DND-41 (cell line): ENCODE measurements at regions not wholly inside any gene's neighbourhood (a gene's known extent, or its start where the extent isn't known, plus 50 kb on each side); places are given as distances from the start of the nearest gene placed in this dataset.

Source experiments
- ATAC-seq: fragments of 200-7000 bp; cut with Tn5 transposase; 3 replicates; pipeline ENCODE4 v1.9.1; 2021; ENCODE audit warnings: low read depth; ENCODE audit not compliant: insufficient read depth
- DNase-seq: peaks from one replicate; pipeline ENCODE4 v3.0.0-alpha.2; 2020
- H2AFZ ChIP-seq: 2 replicates; pipeline ENCODE4 v1.6.0; 2012; ENCODE audit warnings: low read depth, low read length
- H3K27ac ChIP-seq: 2 replicates; pipeline ENCODE4 v1.5.1; 2012; ENCODE audit warnings: low read length, inconsistent platforms
- H3K27me3 ChIP-seq: fragments of 200-600 bp; sonication (generic); 2 replicates; pipeline ENCODE4 v1.6.0; 2012; ENCODE audit warnings: low read length, mild to moderate bottlenecking, inconsistent platforms; ENCODE audit not compliant: insufficient read depth, poor library complexity
- H3K36me3 ChIP-seq: 2 replicates; pipeline ENCODE4 v1.5.1; 2012; ENCODE audit warnings: low read length, inconsistent platforms; ENCODE audit not compliant: insufficient read depth
- H3K4me1 ChIP-seq: 2 replicates; pipeline ENCODE4 v1.5.1; 2012; ENCODE audit warnings: mild to moderate bottlenecking, low read length; ENCODE audit not compliant: insufficient read depth
- H3K4me2 ChIP-seq: 2 replicates; pipeline ENCODE4 v1.6.0; 2012; ENCODE audit warnings: mild to moderate bottlenecking, moderate library complexity, low read length, inconsistent platforms; ENCODE audit not compliant: insufficient read depth
- H3K4me3 ChIP-seq, 2 experiments: fragments of 200-600 bp in 1 of 2; shearing (Covaris generic) in 1 of 2; 2 replicates each; pipeline ENCODE4 v1.5.1; 2012 to 2016; ENCODE audit warnings: inconsistent platforms in 2 of 2, low read length in 2 of 2, mild to moderate bottlenecking in 2 of 2, low read depth in 1 of 2, moderate library complexity in 1 of 2
- H3K79me2 ChIP-seq: 2 replicates; pipeline ENCODE4 v1.6.0; 2012; ENCODE audit warnings: low read length, inconsistent platforms; ENCODE audit not compliant: insufficient read depth
- H3K9ac ChIP-seq: 2 replicates; pipeline ENCODE4 v1.6.0; 2012; ENCODE audit warnings: low read depth, mild to moderate bottlenecking, inconsistent platforms, low read length, moderate library complexity
- H3K9me3 ChIP-seq: 2 replicates; pipeline ENCODE4 v1.5.1; 2012; ENCODE audit warnings: low read length, moderate library complexity, mild to moderate bottlenecking, inconsistent platforms; ENCODE audit not compliant: insufficient read depth, severe bottlenecking
- H4K20me1 ChIP-seq: 2 replicates; pipeline ENCODE4 v1.6.0; 2012; ENCODE audit warnings: low read length; ENCODE audit not compliant: insufficient read depth
- CTCF ChIP-seq: IDR thresholded peaks from 2 replicates; pipeline ENCODE4 v1.5.1; 2012; ENCODE audit warnings: borderline replicate concordance, low read length, moderate library complexity, mild to moderate bottlenecking; ENCODE audit not compliant: poor library complexity, severe bottlenecking; ENCODE audit errors: extremely low read depth
- EZH2 ChIP-seq: IDR thresholded peaks from 3 replicates; pipeline ENCODE4 v1.6.1; 2012; ENCODE audit warnings: borderline replicate concordance, low read depth, mild to moderate bottlenecking, moderate library complexity, low read length, inconsistent platforms; ENCODE audit not compliant: severe bottlenecking

GRCh38 chr17:77364941-77365583 is 224.3 kb downstream of the SEC14L1 start:
- no peaks in the 10 kb centered on the region for H3K79me2 ChIP-seq
- H3K27ac ChIP-seq: no peak overlapping the region
- no peak overlapping the region for H3K4me2 ChIP-seq
- TF ChIP-seq CTCF (no peak), EZH2 (no peak)
- DNase-seq (no peak), ATAC-seq (no peak)
- no peak overlapping the region for H3K4me3 ChIP-seq
- no peak overlapping the region for H3K9ac ChIP-seq
- H3K9me3 ChIP-seq: no peaks in the 10 kb centered on the region
- H3K27me3 ChIP-seq: no peaks in the 10 kb centered on the region
- H4K20me1 ChIP-seq: no peaks in the 10 kb centered on the region
- no peak overlapping the region for H2AFZ ChIP-seq
- no peaks in the 10 kb centered on the region for H3K4me1 ChIP-seq
- H3K36me3 ChIP-seq: no peaks in the 10 kb centered on the region

- no peaks in the 10 kb centered on the region for H3K4me1 ChIP-seq
- no peak overlapping the region for H3K27ac ChIP-seq
- H2AFZ ChIP-seq: no peak overlapping the region
- no peak overlapping the region for H3K4me3 ChIP-seq
- DNase-seq (no peak), ATAC-seq (peak; percentile 27; the same call in 2 of the 3 replicates)
- H3K27me3 ChIP-seq: no peaks in the 10 kb centered on the region
- no peaks in the 10 kb centered on the region for H3K36me3 ChIP-seq
- H4K20me1 ChIP-seq: no peaks in the 10 kb centered on the region
- H3K79me2 ChIP-seq: no peaks in the 10 kb centered on the region
- H3K4me2 ChIP-seq: no peak overlapping the region
- H3K9me3 ChIP-seq: no peaks in the 10 kb centered on the region
- H3K9ac ChIP-seq: no peak overlapping the region
- no peak for TF ChIP-seq EZH2
- TF ChIP-seq CTCF: no peak
Measured at GRCh38 chr17:77365584-77366186, 224.9 kb downstream of the SEC14L1 start.

GRCh38 chr17:77366206-77366557 is 225.4 kb downstream of the SEC14L1 start:
- Histone ChIP-seq H3K79me2 (no peaks in the 10 kb centered on the region), H3K27ac (no peak overlapping the region), H3K9ac (peak overlapping the region; percentile 10; the same call in 1 of the 2 replicates), H3K27me3 (no peaks in the 10 kb centered on the region), H3K4me3 (no peak overlapping the region), H3K36me3 (no peaks in the 10 kb centered on the region), H4K20me1 (no peaks in the 10 kb centered on the region), H3K9me3 (no peaks in the 10 kb centered on the region), H2AFZ (no peak overlapping the region), H3K4me2 (no peak overlapping the region), H3K4me1 (no peaks in the 10 kb centered on the region)
- TF ChIP-seq CTCF: no peak
- TF ChIP-seq EZH2: no peak
- DNase-seq (no peak), ATAC-seq (no peak)
